ENCODE measurements at regions not wholly inside any gene's neighbourhood (a gene's known extent, or its start where the extent isn't known, plus 50 kb on each side); places are given as distances from the start of the nearest gene placed in this dataset.

- TF ChIP-seq CTCF (IDR thresholded peaks at IDR 0.05; ENCODE audit: extremely low read depth in 1 of 2, insufficient read depth in 1 of 2, low read depth in 1 of 2, low read length in 2 of 2) (no peak), JUN (IDR thresholded peaks at IDR 0.05; ENCODE audit: borderline replicate concordance, insufficient read depth, insufficient read length, low read depth) (no peak)
These were observed 145.1 kb downstream of the IRX1 start for GRCh38 chr5:3740546-3741373.
